Ramos (cell line): ENCODE measurements at regions not wholly inside any gene's neighbourhood (a gene's known extent, or its start where the extent isn't known, plus 50 kb on each side); places are given as distances from the start of the nearest gene placed in this dataset.

Experiments
- in situ Hi-C: fragments of 300-500 bp; cut with MboI; formaldehyde crosslinking; loops from one replicate; pipeline ENCODE4 v1.14.3; 2022; ENCODE audit warnings: low sequenced_read_pairs; ENCODE audit not compliant: unreplicated experiment

DNA sequence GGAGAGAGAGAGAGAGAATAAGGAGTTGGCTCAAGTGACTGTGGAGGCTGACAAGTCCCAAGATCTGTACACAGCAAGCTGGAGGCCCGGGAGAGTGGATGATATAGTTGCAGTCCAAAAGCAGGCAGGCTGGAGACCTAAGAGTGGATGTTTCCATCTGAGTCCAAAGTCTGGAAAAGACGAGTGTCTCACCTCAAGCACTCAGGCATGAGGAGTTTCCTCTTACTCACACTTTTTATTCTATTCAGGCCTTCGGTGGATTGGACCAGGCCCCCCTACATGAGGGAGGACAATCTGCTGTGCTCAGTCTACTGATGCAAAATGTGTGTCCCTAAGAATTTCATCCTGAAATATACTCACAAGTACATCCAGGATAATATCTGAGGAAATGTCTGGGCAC, 484.6 kb downstream of the VRK1 start:
- in situ Hi-C loops, result no loop called here

DNA sequence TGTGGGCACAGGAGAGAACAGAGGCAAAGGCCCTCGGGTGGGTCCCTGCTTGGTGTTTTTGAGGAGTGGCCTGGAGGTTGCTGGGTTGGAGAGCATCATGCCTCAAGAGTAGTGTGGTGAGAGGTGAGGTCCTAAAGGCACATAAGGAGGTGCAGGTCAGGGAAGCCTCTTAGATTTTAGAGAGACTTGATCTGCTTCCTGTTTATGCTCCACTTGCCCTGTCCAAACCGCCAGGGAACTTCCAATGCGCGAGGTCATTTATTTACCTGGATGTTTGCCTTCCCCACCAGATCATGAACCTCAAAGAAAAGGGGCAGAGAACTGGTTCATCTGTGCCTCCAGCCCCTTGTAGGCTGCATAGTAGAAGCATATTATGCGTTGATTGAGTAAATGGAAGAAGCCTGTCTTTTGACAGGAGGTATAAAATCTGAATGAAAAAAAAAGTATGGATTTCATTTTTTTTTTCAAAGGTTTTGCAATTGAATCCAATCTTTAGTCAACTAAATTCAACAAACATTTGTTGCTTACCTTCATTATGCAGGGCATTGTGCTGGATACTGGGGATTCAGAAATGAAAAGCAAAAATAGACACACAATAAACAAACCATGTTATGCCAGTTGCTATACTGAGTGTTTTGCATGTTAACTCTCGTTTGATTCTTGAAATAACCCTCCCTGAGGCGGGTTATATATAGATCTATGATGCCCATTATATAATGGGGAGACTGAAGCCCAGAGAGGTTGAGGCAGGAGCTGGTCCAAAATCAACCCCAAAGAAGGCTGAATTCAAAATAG, 485.2 kb downstream of the VRK1 start:
- in situ Hi-C loops, result no loop called here

DNA sequence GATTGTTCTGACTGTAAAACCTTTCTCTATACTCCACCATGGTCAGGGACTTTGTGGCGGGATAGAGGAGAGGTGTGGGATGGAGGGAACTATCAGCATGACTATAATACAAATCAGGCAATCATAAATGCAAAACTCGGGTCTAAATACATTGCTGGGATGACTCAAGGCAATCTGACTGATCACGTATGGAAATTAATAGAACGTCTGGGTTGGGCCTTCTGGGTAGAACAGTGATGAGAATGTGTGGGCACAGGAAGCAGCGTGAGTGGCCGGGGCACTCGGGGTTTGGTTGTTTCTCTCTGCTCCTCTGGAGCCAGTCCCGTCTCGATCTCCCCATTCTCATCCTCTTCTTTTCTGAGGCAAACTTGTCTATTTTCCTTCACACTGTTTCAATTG, 485.8 kb downstream of the VRK1 start:
- in situ Hi-C loops, result no loop called here

DNA sequence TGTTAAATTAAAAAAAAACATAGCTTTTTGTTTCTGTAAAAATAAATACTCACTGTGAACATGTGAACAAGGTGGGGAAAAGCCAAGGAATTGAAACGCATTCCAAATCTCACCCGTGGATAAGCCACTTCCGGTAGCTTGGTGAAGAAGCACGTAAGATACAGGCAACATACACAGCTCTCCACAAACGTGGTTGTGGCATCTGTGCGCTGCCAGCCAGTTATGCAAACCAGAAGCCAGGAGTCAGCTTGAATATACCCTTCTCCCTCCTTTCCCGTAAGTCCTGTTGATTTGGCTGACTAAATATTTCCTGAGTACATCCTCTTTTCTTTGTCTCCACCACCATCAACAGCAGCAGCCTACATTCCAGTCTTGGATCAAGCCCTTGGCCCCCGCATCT, 486.2 kb downstream of the VRK1 start:
- in situ Hi-C loops, result no loop called here

DNA sequence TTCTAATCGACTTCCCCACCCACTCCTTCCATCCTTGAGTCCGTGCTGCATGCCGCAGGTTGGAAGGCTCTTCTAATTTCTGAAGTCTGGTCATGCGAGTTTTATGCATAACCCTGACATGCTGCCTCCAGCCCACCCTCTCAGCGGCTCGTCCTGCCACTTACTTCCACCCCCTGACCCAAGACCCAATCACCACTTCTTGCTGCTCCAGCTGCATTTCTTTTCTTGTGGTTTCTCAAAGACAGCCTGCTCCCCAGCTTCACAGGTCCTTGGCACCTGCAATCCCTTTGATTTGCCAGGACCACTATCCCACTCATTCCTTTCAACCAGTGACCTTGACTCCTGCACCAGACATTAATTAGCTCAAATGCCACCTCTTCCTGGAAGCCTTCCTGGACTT, 486.7 kb downstream of the VRK1 start:
- in situ Hi-C loops, result no loop called here

DNA sequence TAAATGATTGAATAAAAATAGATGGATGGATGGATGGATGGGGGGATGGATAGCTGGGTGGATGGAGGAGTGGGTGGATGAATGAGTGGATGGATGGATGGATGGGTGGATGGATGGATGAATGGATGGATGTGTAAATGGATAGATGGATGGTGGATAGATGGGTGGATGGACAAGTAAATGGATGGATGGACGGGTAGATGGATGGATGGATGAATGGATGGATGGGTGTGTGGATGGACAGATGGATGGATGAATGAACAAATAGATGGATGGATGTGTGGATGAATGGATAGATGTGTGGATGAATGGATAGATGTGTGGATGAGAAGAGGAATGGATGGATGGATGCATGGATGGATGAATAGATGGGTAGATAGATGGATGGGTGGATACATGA, 490.8 kb downstream of the VRK1 start:
- in situ Hi-C loops, result no loop called here

DNA sequence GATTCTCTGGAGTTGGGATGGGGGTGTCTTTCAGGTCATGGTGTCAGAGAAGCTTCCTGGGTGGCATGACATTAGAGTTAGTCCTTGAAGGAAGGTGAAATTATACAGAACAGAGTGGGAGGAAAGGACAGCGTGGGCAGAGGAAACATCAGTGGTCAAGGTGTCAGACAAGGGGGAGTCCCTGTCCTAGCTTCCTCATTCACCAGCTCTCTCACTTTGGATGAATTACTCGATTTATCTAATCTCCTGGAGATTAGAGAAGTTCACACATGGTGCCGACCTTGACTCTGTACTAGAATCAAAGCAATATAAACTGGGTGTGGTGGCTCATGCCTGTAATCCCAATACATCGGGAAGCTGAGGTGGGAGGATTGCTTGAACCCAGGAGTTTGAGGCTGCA, 492.9 kb downstream of the VRK1 start:
- in situ Hi-C loops, result no loop called here

DNA sequence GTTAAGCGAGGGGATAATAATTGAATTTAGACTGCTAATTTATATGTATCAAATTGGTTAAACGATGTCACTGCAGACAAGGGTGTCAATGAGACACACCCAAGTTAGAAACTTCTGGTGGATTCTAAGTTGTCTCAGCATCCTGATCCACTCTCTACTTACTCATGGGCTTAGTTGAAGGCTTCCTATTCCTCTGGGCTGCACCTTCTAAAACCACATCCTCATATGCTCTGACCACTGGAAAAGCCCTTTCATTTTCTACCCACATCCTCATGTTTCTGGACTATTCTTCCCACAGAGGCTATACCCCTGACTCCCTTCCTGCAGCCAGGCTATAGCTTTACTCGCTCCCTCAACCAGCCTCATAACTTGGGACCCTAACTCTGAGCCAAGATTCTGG, 493.8 kb downstream of the VRK1 start:
- in situ Hi-C loops, result no loop called here

DNA sequence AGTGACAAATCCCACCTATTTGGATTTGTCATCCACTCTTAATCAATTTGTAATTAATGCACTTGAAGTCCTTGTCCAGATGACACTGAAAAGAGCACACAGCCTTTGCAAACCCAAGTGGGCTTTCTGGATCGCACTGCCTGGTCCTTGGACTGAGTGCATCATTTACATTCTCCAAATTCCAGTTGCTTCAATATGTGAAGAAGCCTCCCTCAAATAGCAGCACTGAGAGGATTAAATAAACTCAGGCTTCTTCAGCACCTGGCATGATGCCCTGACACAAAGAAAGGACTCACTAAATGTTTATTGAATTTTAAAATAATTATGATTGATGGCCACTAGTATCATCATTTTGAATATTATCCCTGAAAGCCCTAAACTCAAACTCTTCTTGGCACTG, 496.5 kb downstream of the VRK1 start:
- in situ Hi-C loops, result no loop called here

DNA sequence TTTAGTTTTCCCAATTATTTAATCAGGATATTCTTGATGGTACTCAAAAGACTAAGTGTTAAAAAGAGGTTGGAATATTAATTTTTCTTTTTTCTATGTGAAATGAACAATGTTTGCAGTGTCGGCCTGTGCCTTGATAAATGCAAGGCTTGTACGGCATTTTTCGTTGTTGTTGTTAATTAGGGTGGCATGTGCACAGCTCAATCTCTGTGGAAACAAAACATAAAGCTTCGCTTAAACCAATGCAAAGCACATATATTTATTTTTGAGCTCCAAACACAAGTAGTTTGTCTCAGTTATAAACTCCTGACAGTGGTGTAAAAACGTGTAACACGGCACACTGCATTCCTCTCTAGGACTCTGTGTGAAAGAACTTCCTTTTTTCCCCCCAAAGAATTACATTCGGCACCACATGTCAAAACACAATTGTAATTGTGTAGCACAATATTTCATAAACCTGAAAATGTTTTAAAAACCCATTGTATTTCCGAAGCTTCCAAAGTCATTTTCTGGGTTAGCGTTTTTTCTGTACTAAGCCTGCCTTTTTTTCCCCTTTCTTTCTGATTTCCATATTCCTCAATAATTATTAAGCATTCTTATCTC, 498.0 kb downstream of the VRK1 start:
- in situ Hi-C loops, result no loop called here

DNA sequence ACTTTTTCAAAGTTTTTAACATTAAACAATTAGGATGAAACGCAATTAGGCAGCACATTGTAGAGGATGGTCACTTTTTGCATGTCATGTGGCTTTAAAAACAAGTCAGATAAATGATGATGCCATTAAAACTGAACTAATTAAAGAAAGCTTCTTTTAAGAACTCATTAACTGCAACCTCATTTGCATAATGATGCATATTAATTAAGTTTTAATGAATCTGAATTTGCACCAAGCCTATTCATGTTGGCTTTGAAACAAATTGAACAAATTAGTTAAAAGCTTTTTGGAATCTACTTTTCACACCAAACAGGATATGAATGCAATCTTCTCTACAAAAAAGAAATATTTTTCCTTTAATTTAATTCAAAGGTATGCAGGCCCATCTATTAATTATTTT, 499.0 kb downstream of the VRK1 start:
- in situ Hi-C loops, result no loop called here

DNA sequence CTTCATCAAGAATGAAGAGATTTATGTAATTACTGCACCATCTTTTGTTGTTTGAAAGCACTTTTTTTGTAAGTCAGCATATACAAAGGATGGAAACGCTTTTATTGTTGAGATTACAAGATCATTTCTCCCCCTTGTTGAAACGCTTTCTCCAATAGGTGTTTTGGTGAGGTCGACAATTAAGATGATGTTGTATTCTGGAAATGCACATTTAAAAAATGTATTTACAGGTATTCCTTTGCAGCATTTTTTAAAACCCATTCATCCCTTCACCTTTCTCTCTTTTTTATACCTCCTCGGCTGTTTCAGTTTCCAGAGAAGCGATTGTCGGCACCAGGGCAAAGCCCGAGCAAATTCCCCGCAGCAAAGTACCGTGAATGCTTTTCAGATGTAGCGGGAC, 499.9 kb downstream of the VRK1 start:
- in situ Hi-C loops, result no loop called here

DNA sequence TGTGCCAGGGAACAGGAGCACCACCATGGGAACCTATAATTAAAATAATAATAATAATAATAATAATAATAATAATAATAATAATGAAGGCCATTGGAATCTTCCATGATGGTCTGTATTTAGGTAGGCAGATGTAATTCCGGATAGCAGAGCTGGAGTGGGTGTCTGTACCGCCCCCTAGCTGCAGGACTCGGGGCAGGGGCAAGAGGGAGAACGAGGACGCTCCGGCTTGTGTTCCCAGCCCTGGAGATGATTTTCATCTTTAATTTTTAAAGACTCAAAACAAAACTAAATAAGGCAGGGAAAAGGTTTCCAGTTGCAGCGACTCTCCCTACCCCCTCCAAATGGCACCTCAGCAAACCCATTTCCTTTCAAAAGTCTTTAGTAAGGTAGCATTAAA, 501.1 kb downstream of the VRK1 start:
- in situ Hi-C loops, result no loop called here

DNA sequence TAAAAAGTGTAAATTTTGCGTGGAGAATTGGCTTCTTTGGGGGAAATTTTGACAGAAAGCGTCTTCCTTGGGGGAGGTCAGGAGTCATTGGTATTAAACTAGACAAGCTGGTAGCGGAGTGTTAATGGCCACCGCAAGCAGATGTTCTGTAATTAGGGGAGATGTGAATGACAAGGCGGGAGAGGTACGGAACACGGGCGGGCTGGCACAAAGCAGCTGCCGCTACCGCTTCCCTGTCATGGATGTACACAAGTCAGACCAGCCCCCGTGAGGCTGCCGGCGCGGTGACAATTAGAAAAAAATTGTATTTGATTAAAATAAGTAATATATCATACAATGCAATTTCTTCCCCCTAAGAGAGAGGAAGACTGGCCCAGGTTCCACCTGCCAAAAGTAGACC, 501.6 kb downstream of the VRK1 start:
- in situ Hi-C loops, result no loop called here

DNA sequence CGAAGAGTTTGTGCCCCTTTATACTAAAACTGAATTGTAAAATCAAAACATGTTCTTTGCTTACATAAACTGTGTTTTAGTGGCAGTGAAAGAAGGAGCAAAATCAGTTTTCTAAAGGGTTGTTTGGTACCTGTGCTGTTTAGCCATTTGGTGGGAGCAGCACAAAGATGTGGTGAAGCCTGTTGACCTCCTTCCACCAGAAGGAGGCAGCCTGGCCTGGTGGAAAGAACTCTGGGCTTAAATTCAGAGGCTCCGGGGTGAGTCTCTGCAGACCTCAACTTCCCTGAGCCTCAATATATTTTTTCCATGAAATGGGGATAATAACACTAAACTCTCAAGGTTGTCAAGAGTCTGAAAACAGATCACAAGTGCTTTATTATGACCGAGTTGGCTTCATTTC, 502.5 kb downstream of the VRK1 start:
- in situ Hi-C loops, result no loop called here

DNA sequence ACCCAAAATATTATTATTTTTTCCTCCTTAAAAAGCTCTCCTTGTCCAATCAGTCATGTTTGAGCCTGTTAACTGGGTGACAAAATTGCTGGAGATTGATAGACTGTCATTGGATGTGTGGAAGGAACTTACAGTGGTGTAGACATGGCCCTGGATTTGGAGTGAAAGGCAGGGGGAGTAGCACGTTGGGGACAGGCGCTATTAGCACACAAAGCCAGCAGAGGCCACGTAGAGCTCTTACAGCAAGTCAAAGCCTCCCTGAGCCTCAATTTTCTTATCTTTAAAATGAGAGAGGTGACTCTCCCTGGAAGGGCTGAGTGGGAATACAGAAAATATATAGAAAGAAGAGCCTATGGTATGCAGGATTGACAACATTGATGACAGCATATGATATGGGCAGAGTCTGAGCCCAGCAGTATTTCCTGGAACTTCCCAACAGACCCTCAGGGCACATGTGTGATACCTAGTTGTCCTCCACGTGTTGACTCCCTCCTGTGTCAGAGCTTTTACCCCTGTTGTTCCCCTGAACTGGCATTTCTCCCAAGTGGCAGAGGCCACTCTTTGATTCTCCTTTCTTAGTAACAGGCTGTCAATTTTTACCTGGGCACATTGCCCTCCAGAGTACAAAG, 504.9 kb downstream of the VRK1 start:
- in situ Hi-C loops, result no loop called here

DNA sequence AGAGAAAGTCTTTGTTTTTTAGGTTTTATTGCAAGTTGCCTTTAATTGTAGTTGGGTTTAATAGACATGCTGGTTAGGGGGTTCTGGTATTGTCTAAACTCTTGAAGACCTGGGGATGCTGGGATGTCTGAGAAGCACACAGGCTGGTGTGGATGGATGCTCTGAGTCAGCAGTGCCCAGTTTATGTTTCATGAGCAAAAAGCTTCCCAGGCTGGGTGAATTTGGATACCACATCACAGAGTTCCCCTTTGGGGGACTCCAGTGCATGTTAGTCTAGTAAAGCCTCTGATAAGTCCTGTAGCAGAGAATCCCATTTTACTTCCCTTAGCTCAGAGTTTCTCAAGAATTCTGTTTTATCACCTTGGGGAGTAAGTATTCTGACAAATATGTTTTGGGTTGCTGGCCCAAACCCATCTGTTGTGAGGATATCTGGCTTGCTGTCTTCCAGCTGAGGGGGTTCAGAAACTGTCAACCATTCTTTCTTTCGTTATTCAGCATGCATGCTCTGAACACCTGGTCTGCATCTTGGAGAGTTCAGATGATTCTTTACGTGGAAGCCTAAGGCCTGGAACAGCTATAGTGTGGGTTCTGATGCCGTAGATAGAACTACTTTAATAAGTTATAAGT, 509.1 kb downstream of the VRK1 start:
- in situ Hi-C loops, result no loop called here

DNA sequence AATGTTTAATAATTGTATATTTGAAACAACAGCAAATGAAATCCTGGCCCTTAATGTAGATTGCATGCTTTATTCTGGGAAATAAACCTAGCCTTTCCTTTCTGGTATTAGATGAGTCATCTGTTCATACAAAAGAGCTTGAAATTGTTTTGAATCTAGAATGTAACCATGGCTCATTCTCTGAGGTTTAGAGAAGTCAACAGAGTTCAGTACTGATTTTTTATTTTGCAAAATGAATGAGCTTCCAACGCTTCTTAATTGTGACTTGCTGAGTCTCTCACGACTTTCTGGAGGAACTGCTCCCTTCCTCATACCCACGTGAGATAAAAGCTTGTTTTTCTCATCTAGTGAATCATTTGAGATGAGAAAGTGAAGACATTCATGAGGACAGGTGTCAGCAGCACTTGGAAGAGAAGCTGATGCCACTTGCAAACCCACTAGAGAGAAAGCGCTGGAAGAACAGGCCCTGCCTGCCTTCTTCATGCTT, 509.6 kb downstream of the VRK1 start:
- in situ Hi-C loops, result no loop called here

DNA sequence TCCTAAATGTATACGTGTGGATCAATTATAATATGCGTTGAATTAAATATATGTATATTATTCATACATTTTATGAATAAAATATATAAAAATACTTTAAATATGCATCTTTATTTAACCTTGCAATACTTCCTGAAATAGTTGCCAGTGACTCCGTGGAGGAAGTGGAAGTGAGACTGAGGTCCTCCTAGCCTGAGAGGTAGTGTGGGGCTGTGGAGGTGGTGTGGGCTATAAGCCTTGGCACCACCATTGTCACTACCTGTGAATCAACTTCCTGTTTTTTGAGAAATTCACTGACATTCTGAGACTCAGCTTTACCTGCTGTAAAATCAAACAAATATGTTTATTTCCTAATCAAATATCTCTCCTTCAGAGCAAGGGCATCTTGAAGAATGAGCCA, 514.2 kb downstream of the VRK1 start:
- in situ Hi-C loops, result no loop called here

DNA sequence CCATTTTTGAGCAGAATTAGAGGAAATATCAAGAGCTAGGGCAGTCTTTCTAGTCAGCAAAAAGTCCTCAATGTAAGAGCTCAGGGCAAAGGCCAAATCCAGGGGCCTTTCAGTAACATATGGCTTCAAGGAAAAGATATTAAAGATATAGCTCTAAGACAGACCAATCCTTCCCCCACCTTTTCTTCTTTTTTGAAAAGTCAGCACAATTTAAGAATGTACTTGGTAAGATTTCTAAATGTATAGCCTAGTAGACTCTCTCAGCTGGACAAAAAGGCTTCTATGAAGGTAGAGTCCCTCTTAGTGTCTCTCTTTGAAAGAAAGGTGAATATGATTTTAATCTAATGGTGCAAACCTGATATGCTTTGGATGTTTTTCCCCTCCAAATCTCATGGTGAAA, 515.7 kb downstream of the VRK1 start:
- in situ Hi-C loops, result no loop called here

DNA sequence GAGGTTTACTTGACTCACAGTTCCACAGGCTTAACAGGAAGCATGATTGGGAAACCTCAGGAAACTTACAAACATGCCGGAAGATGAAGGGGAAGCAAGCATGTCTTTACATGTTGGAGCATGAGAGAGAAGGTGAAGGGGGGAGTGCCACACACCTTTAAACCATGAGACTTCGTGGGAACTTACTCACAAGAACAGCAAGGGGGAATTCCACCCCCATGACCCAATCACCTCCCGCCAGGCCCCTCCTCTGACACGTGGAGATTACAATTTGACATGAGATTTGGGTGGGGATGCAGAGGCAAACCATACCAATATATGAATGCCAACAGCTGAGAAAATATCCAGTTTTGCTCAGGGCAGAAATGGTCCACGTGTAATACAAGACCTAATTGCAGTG, 518.6 kb downstream of the VRK1 start:
- in situ Hi-C loops, result no loop called here
